ENCODE measurements at regions not wholly inside any gene's neighbourhood (a gene's known extent, or its start where the extent isn't known, plus 50 kb on each side); places are given as distances from the start of the nearest gene placed in this dataset.

DNA sequence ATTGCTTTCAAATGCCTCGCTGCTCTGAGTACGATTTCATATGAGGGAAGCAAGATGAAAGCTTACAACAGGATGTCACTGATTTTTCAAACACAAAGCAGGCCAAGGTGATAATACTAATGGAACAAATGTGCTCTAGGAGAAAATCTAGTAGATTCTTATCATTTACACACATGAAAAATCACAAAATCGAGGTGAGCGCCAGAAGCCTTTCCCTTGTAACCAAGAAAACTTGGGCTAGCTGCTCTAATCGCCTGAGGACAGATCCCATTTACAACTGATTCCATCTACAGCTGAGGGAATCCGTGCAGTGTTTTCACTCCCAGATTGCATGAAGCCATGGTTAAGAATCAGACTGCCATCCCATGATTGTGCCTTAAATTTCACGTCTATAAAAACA, 117.5 kb downstream of the TM2D1 start:
- TF ChIP-seq, protein P1, sequence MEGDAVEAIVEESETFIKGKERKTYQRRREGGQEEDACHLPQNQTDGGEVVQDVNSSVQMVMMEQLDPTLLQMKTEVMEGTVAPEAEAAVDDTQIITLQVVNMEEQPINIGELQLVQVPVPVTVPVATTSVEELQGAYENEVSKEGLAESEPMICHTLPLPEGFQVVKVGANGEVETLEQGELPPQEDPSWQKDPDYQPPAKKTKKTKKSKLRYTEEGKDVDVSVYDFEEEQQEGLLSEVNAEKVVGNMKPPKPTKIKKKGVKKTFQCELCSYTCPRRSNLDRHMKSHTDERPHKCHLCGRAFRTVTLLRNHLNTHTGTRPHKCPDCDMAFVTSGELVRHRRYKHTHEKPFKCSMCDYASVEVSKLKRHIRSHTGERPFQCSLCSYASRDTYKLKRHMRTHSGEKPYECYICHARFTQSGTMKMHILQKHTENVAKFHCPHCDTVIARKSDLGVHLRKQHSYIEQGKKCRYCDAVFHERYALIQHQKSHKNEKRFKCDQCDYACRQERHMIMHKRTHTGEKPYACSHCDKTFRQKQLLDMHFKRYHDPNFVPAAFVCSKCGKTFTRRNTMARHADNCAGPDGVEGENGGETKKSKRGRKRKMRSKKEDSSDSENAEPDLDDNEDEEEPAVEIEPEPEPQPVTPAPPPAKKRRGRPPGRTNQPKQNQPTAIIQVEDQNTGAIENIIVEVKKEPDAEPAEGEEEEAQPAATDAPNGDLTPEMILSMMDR (IDR thresholded peaks at IDR 0.05), result no peak
- no peak for TF ChIP-seq EZH2 (IDR thresholded peaks at IDR 0.05; ENCODE audit: borderline replicate concordance, insufficient read depth, low read depth, low read length, poor library complexity, severe bottlenecking)

Measured in B cell (primary cell).